HG02870 (cell line): ENCODE measurements at regions not wholly inside any gene's neighbourhood (a gene's known extent, or its start where the extent isn't known, plus 50 kb on each side); places are given as distances from the start of the nearest gene placed in this dataset.
A peak's percentile ranks its signal among the peaks of the same experiment; 100 is the strongest.

Experiments used
- ATAC-seq: cut with Tn5 transposase; IDR thresholded peaks from one replicate; pipeline ENCODE4 v1.9.1; 2021; ENCODE audit warnings: mild to moderate bottlenecking, moderate library complexity; ENCODE audit not compliant: unreplicated experiment

- no peak for ATAC-seq
Measured at GRCh38 chr2:22282220-22282619, 1102.8 kb upstream of the KLHL29 start.

DNA sequence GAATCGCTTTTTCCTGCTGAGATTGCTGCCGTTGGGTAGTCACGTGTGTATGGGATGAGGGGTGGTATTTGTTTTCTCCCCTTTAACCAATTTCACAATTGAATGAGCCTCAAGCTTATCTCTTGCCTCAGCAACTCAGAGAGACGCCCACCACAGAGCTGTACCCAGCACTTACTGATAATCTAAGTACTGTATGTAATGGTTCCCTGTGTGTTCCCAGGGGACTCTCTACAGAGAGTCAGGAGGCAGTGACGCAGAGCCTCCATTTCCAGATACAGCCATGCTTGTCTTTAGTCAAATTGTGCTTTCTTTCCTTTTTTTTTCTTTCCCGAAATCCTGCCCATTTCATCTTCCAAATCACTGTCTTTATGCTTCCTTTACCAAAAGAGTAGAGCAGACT lies 1102.1 kb upstream of the KLHL29 start:
- no peak for ATAC-seq

- no peak for ATAC-seq
Measured at GRCh38 chr2:22283436-22283835, 1101.5 kb upstream of the KLHL29 start.

DNA sequence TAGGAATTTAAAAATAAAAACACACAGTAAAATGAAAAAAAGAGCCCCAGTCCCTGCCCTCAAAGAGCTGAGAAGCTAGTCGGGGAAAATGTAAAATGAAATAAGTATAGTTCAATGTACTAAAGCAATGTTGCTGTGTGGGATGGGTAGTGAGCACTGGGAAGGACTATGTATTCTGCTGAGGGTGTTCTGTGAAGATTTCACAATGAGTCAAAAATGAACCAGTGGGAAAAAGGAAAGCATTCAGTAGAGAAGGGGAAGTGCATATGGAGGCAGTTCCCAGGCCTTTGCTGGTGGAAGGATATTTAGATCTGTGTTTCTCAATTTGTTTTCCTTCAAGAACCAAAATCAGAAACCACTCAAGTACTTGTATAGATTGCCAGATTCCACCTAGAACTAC lies 1094.7 kb upstream of the KLHL29 start:
- ATAC-seq = no peak

- no peak for ATAC-seq
Measured at GRCh38 chr2:22290909-22291473, 1094.0 kb upstream of the KLHL29 start.

GRCh38 chr2:22301228-22301627 lies 1083.8 kb upstream of the KLHL29 start:
- ATAC-seq = no peak

- no peak for ATAC-seq
Measured at GRCh38 chr2:22326250-22326649, 1058.7 kb upstream of the KLHL29 start.

DNA sequence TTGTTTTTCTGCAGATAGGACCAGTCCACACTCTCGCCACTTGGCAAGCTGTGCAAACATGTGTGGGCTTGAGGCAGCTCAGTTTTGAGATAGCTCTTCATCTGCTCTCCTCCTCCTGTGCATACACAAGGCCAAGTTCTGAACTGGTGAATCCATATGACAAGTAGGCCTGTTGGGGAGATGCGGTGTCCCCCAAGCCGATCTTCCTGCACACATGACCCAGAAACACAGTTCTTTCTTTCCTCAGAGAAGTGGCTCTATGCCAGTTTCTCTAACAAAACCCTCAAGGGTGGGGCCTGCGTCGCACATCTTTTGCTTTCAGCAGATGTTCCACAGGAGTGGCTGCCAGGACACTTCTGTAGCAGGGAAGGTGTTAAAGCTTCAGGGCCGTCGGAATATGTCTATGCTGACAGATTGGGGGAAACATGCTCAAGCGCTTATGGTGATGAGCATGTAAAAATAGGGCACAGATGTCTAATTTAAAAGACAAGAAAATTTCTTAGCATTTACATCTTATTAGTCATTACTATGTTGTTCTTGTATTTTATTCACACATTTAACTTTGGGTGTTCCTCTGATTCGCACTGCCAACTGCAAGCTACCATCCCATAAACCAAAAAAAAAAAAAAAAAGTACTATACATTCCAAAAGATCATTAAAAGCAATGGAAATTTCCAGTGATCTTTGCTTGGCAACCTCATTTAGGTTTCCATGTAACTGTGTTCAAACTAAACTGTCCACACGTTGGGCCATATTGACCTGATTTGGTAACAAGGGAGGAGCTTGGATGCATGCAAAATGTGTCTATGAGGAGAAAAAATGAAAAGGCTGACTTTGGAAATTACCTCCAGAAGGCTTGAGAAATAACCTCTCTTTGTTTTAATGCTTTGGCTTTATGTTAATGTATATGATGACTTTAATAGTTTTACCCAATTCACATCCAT lies 1055.5 kb upstream of the KLHL29 start:
- ATAC-seq = no peak

GRCh38 chr2:22336414-22336813 lies 1048.6 kb upstream of the KLHL29 start:
- no peak for ATAC-seq

DNA sequence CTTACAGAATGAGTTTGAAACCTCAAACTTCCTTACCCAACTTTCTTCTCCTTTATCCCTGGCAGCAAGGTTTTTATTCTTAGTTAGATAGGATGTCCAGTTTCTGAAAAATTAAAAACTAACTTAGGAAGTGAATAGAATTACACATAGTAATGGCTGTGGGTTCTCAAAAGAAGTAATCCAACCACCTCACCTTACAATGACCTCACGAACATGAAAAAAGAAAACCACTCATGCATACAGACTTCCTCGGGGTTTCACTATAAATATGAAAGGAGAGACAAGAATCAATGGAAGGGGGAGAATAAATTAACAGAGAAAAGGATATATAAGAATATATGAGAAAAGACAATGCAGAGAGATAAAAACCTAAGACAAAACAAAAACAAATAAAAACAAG lies 1044.3 kb upstream of the KLHL29 start:
- ATAC-seq = no peak

DNA sequence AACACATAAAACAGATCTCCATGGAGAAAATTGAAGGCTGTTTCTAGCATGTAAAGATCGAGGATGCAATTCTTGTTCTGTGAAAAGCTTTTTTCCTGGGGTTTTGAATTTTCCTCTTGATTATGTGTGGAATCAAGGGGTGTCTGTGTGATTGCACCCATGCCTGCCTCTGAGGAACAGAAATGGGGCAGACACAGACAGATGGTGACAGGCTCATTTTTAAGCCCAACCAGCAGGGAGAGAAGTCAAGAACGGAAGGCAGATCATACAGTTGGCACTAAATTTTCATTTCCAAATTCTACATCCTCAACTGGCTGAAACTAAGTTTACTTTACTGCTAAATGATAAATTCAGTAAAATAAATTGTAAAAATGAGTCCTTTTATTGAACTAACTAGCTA lies 1037.7 kb upstream of the KLHL29 start:
- no peak for ATAC-seq

GRCh38 chr2:22350621-22351020 lies 1034.4 kb upstream of the KLHL29 start:
- ATAC-seq = no peak

- peak; percentile 68 for ATAC-seq
Measured at GRCh38 chr2:22355816-22356433, 1029.1 kb upstream of the KLHL29 start.

GRCh38 chr2:22359071-22359672 lies 1025.8 kb upstream of the KLHL29 start:
- ATAC-seq = no peak

DNA sequence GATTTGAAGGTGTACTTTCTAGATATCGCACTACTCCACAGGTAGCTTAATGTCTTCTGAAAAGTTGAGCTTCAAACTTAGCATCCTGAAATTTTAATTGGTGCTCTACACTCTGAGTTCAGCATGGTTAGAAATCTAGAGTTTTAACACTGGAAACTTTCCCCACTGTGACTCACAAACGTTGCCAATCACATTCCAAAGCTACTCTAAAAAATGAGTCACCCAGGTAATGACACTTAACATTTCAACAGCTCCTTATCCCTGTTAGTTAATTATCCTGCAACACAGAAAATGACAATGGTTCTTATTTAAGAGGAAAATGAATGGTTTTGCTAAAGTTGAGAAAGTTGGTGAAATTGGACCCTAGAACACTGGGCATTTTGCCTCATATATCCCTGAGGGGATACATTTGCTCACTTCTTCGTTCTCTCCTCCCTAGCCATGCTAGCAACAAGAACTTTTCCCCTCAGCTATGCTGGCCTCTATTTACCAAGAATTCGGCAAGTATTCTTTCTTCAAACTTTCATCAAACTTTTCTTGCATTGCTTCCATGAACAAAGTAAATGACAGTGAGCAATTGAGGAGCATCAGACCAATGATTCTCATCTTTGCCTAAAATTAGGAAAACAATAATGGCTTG lies 1024.1 kb upstream of the KLHL29 start:
- no peak for ATAC-seq

DNA sequence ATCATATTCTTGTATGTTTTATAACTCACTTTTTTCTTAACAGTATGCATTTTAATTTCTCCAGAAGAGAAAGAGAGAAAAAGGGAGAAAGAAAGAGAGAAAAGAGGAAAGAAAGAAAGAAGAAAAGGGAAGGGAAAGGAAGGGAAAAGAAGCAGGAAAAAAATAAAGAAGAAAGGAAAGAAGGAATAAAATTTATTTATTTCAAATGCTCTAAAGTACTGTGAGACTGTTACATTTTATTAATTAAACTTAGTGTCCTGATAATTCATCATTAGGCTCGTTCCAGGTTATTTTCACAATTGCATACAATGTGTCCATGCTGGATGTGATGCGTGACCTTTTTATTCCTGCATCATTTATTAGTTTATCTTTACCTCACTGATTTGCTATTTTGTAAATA lies 1023.4 kb upstream of the KLHL29 start:
- no peak for ATAC-seq

GRCh38 chr2:22375096-22375495 lies 1009.9 kb upstream of the KLHL29 start:
- no peak for ATAC-seq

GRCh38 chr2:22377268-22377667 lies 1007.7 kb upstream of the KLHL29 start:
- no peak for ATAC-seq

DNA sequence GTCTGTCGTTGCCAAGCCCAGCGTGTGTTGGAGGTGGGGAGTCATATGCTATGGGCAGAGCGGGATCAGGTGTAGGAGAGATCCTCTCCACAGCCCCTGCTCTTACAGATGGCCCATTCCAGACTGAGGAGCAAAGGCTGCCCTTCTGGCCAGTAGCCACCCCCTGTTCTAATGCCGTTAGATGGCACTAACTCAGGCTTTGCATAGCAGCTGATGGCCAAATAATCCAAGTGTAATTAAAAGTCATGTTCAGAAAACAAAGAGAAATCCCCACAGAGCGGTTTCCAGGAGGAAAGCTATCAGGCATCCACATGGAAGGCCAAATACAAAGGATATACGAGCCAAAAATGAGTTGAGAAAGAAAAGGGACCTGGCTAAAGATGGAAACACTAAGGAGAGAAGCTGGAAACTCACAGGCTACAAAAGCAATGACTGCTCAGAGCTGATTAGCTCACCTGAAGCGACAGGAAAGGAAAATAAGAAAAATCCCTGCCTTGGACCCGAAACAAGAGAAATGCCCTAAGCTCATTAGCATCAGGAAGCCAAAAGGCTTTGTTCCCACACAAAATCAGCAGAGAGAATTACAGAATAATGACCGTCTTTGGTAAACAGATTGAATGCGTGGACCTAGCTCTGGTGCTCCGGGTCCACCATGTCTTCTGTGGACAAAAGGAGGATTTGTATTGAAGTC lies 1002.4 kb upstream of the KLHL29 start:
- ATAC-seq = no peak

GRCh38 chr2:22397847-22398246 lies 987.1 kb upstream of the KLHL29 start:
- no peak for ATAC-seq

- no peak for ATAC-seq
Measured at GRCh38 chr2:22403748-22404147, 981.2 kb upstream of the KLHL29 start.
